ENCODE measurements at regions not wholly inside any gene's neighbourhood (a gene's known extent, or its start where the extent isn't known, plus 50 kb on each side); places are given as distances from the start of the nearest gene placed in this dataset.

GRCh38 chr2:42852798-42853197 lies 60.4 kb upstream of the HAAO start:
- H3K4me1 ChIP-seq (ENCODE audit: insufficient read depth, low read length): peaks cover 12% of the 10 kb centered on the region
- H3K27me3 ChIP-seq (ENCODE audit: control insufficient read depth in 1 of 2, insufficient read depth in 2 of 2, low read length in 2 of 2): no peaks in the 10 kb centered on the region
- no peaks in the 10 kb centered on the region for H3K36me3 ChIP-seq (ENCODE audit: insufficient read depth, low read length)
- H3K4me3 ChIP-seq (ENCODE audit: low read depth in 1 of 2, low read length in 2 of 2): no peak overlapping the region
- no peak overlapping the region for H3K9ac ChIP-seq (ENCODE audit: low read length)
- no peak overlapping the region for H3K27ac ChIP-seq (ENCODE audit: low read depth, low read length)
- no peaks in the 10 kb centered on the region for H3K9me3 ChIP-seq (ENCODE audit: low read length)

GRCh38 chr2:42851740-42852250 lies 59.4 kb upstream of the HAAO start:
- Histone ChIP-seq H3K9ac (ENCODE audit: low read length) (no peak overlapping the region), H3K27ac (ENCODE audit: low read depth, low read length) (no peak overlapping the region), H3K4me1 (ENCODE audit: insufficient read depth, low read length) (peaks cover 12% of the 10 kb centered on the region), H3K36me3 (ENCODE audit: insufficient read depth, low read length) (no peaks in the 10 kb centered on the region), H3K9me3 (ENCODE audit: low read length) (no peaks in the 10 kb centered on the region), H3K4me3 (ENCODE audit: low read depth in 1 of 2, low read length in 2 of 2) (no peak overlapping the region), H3K27me3 (ENCODE audit: control insufficient read depth in 1 of 2, insufficient read depth in 2 of 2, low read length in 2 of 2) (no peaks in the 10 kb centered on the region)

GRCh38 chr2:42851186-42851585 lies 58.8 kb upstream of the HAAO start:
- H3K36me3 ChIP-seq (ENCODE audit: insufficient read depth, low read length): no peaks in the 10 kb centered on the region
- no peak overlapping the region for H3K4me3 ChIP-seq (ENCODE audit: low read depth in 1 of 2, low read length in 2 of 2)
- no peaks in the 10 kb centered on the region for H3K27me3 ChIP-seq (ENCODE audit: control insufficient read depth in 1 of 2, insufficient read depth in 2 of 2, low read length in 2 of 2)
- H3K27ac ChIP-seq (ENCODE audit: low read depth, low read length): no peak overlapping the region
- no peaks in the 10 kb centered on the region for H3K9me3 ChIP-seq (ENCODE audit: low read length)
- H3K9ac ChIP-seq (ENCODE audit: low read length): no peak overlapping the region
- peaks cover 17% of the 10 kb centered on the region for H3K4me1 ChIP-seq (ENCODE audit: insufficient read depth, low read length)

DNA sequence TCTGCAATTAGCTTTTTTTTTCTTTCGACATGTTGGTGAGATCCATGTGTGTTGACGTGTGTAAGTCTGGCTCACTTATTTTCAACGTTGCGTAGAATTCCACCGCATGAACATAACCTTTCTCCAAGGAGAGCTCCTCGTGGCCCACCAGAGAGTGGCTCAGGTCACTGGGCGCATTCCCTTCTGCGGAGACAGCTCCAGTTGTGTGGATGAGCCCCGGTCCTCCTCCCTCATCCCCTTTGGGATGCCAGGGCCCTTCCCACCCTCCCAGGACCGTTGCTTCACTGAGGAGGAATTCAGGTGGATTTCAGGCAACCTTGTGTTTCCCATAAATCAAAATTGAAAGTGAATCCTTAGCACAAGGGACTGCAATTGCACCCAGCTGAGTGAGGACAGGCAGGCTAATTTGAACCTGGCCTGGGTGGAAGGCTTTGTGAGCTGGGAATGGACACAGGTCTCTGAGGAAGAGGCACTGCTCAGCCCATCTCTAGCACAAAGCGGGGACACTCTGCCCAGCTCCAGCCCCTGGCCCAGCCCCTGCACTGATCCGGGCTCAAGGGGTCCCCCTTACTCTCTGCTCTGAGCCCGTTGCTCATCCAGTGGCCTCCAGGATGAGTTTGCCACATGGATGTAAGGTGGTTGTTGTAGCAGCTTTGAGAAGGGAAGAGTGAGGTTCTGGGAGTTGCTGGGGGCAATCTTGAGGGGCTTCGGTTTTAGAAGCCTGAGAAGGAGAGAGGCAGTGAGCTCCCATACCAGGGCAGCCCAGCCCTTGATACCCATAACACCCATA lies 57.8 kb upstream of the HAAO start:
- H3K36me3 ChIP-seq (ENCODE audit: insufficient read depth, low read length): no peaks in the 10 kb centered on the region
- H3K4me3 ChIP-seq (ENCODE audit: low read depth in 1 of 2, low read length in 2 of 2): no peak overlapping the region
- peaks cover 27% of the 10 kb centered on the region for H3K4me1 ChIP-seq (ENCODE audit: insufficient read depth, low read length)
- H3K9me3 ChIP-seq (ENCODE audit: low read length): no peaks in the 10 kb centered on the region
- no peaks in the 10 kb centered on the region for H3K27me3 ChIP-seq (ENCODE audit: control insufficient read depth in 1 of 2, insufficient read depth in 2 of 2, low read length in 2 of 2)
- no peak overlapping the region for H3K27ac ChIP-seq (ENCODE audit: low read depth, low read length)
- no peak overlapping the region for H3K9ac ChIP-seq (ENCODE audit: low read length)

- H3K4me1 ChIP-seq (ENCODE audit: insufficient read depth, low read length): peaks cover 36% of the 10 kb centered on the region
- no peak overlapping the region for H3K27ac ChIP-seq (ENCODE audit: low read depth, low read length)
- no peaks in the 10 kb centered on the region for H3K9me3 ChIP-seq (ENCODE audit: low read length)
- no peaks in the 10 kb centered on the region for H3K36me3 ChIP-seq (ENCODE audit: insufficient read depth, low read length)
- no peak overlapping the region for H3K4me3 ChIP-seq (ENCODE audit: low read depth in 1 of 2, low read length in 2 of 2)
- H3K9ac ChIP-seq (ENCODE audit: low read length): no peak overlapping the region
- H3K27me3 ChIP-seq (ENCODE audit: control insufficient read depth in 1 of 2, insufficient read depth in 2 of 2, low read length in 2 of 2): no peaks in the 10 kb centered on the region
Measured at GRCh38 chr2:42849311-42849710, 56.9 kb upstream of the HAAO start.

- Histone ChIP-seq H3K36me3 (ENCODE audit: insufficient read depth, low read length) (no peaks in the 10 kb centered on the region), H3K27me3 (ENCODE audit: control insufficient read depth in 1 of 2, insufficient read depth in 2 of 2, low read length in 2 of 2) (no peaks in the 10 kb centered on the region), H3K4me1 (ENCODE audit: insufficient read depth, low read length) (peaks cover 34% of the 10 kb centered on the region), H3K27ac (ENCODE audit: low read depth, low read length) (no peak overlapping the region), H3K9ac (ENCODE audit: low read length) (no peak overlapping the region), H3K4me3 (ENCODE audit: low read depth in 1 of 2, low read length in 2 of 2) (no peak overlapping the region), H3K9me3 (ENCODE audit: low read length) (no peaks in the 10 kb centered on the region)
Measured at GRCh38 chr2:42848726-42849290, 56.4 kb upstream of the HAAO start.

GRCh38 chr2:42848265-42848664 lies 55.9 kb upstream of the HAAO start:
- no peaks in the 10 kb centered on the region for H3K36me3 ChIP-seq (ENCODE audit: insufficient read depth, low read length)
- H3K4me1 ChIP-seq (ENCODE audit: insufficient read depth, low read length): peaks cover 33% of the 10 kb centered on the region
- no peaks in the 10 kb centered on the region for H3K9me3 ChIP-seq (ENCODE audit: low read length)
- no peak overlapping the region for H3K4me3 ChIP-seq (ENCODE audit: low read depth in 1 of 2, low read length in 2 of 2)
- no peak overlapping the region for H3K9ac ChIP-seq (ENCODE audit: low read length)
- no peaks in the 10 kb centered on the region for H3K27me3 ChIP-seq (ENCODE audit: control insufficient read depth in 1 of 2, insufficient read depth in 2 of 2, low read length in 2 of 2)
- H3K27ac ChIP-seq (ENCODE audit: low read depth, low read length): no peak overlapping the region

DNA sequence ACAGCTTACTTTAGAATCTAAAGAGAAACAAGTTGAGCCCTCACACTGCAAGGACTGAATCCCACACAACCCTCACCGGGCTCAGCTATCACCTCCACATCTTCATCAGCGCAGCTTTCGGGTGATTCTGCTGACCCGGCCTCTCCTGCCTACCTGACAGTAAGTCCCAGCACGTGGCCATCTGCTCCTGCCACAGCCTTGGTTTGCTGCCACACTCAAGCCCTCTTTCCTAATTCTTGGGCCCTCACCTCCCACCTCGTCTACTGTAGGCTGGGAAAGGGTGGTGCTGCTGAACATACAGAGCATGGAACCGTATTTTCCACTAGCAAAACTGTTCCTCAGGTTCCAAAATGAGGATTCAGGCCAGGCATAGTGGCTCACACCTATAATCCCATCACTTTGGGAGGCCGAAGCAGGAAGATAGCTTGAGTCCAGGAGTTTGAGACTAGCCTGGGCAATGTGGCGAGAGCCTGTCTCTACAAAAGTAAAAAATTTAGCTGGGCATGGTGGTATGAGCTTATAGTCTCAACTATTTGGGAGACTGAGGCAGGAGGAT lies 55.3 kb upstream of the HAAO start:
- Histone ChIP-seq H3K27me3 (ENCODE audit: control insufficient read depth in 1 of 2, insufficient read depth in 2 of 2, low read length in 2 of 2) (no peaks in the 10 kb centered on the region), H3K9me3 (ENCODE audit: low read length) (no peaks in the 10 kb centered on the region), H3K36me3 (ENCODE audit: insufficient read depth, low read length) (no peaks in the 10 kb centered on the region), H3K4me1 (ENCODE audit: insufficient read depth, low read length) (peaks cover 31% of the 10 kb centered on the region), H3K27ac (ENCODE audit: low read depth, low read length) (peak overlapping the region; percentile 22), H3K4me3 (ENCODE audit: low read depth in 1 of 2, low read length in 2 of 2) (no peak overlapping the region), H3K9ac (ENCODE audit: low read length) (no peak overlapping the region)

DNA sequence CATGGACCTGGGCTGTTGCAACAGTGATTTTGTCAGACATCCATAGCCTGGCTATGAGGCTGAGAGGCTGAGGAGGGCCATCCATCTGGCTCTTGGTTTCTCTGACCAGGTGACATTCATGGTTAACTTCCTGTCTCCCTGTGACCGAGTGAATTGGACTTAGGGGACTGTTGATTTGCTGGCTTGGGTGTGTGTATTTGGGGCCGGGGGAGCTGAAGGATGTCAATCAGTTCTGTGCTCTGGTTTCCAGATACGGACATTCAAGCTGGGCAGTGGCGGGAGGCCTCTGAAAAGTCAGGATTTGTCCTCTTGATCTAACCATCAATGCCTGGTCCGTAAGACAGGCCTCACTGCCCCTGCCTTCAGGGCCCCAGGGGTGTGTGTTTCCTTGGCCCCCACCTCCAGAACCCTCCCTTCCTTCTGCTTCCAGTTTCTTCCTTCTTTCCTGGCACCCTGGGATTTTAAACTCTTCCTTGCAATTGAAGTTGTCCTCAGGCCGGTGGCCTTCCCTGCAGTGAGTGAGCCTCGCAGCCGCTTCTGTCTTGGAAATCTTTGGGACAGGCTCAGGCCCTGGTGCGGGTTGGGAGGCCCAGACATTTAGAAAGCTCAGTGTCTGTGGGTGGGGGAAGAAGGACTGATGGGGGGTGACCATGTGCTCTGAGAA lies 54.7 kb upstream of the HAAO start:
- peaks cover 35% of the 10 kb centered on the region for H3K4me1 ChIP-seq (ENCODE audit: insufficient read depth, low read length)
- no peak overlapping the region for H3K4me3 ChIP-seq (ENCODE audit: low read depth in 1 of 2, low read length in 2 of 2)
- no peaks in the 10 kb centered on the region for H3K36me3 ChIP-seq (ENCODE audit: insufficient read depth, low read length)
- peak overlapping the region; percentile 22 for H3K27ac ChIP-seq (ENCODE audit: low read depth, low read length)
- no peaks in the 10 kb centered on the region for H3K9me3 ChIP-seq (ENCODE audit: low read length)
- H3K9ac ChIP-seq (ENCODE audit: low read length): no peak overlapping the region
- no peaks in the 10 kb centered on the region for H3K27me3 ChIP-seq (ENCODE audit: control insufficient read depth in 1 of 2, insufficient read depth in 2 of 2, low read length in 2 of 2)

GRCh38 chr2:42846026-42846425 lies 53.6 kb upstream of the HAAO start:
- H3K27me3 ChIP-seq (ENCODE audit: control insufficient read depth in 1 of 2, insufficient read depth in 2 of 2, low read length in 2 of 2): no peaks in the 10 kb centered on the region
- H3K27ac ChIP-seq (ENCODE audit: low read depth, low read length): peak overlapping the region; percentile 78
- no peaks in the 10 kb centered on the region for H3K36me3 ChIP-seq (ENCODE audit: insufficient read depth, low read length)
- no peak overlapping the region for H3K4me3 ChIP-seq (ENCODE audit: low read depth in 1 of 2, low read length in 2 of 2)
- H3K4me1 ChIP-seq (ENCODE audit: insufficient read depth, low read length): peaks cover 35% of the 10 kb centered on the region
- H3K9me3 ChIP-seq (ENCODE audit: low read length): no peaks in the 10 kb centered on the region
- no peak overlapping the region for H3K9ac ChIP-seq (ENCODE audit: low read length)

All from muscle layer of colon (tissue), 2 donors.